Upper lobe of right lung (tissue), 1 donor: ENCODE measurements at regions not wholly inside any gene's neighbourhood (a gene's known extent, or its start where the extent isn't known, plus 50 kb on each side); places are given as distances from the start of the nearest gene placed in this dataset.
A peak's percentile ranks its signal among the peaks of the same experiment; 100 is the strongest.

ENCODE experiments used
- ATAC-seq: fragments of 200-7000 bp; cut with Tn5 transposase; one replicate; pipeline ENCODE4 v1.9.1; 2020; ENCODE audit warnings: mild to moderate bottlenecking, moderate library complexity
- DNase-seq: peaks from one replicate; pipeline ENCODE4 v3.0.0-alpha.2; 2020
- H3K27ac ChIP-seq: fragments of 200-600 bp; one replicate; pipeline ENCODE4 v1.8.0; 2022
- H3K27me3 ChIP-seq: fragments of 200-600 bp; one replicate; pipeline ENCODE4 v1.8.0; 2022; ENCODE audit warnings: mild to moderate bottlenecking
- H3K36me3 ChIP-seq: fragments of 200-600 bp; one replicate; pipeline ENCODE4 v1.8.0; 2022
- H3K4me1 ChIP-seq: fragments of 200-600 bp; one replicate; pipeline ENCODE4 v1.8.0; 2022
- H3K4me3 ChIP-seq: fragments of 200-600 bp; one replicate; pipeline ENCODE4 v1.8.0; 2022; ENCODE audit warnings: mild to moderate bottlenecking
- H3K9me3 ChIP-seq: fragments of 200-600 bp; one replicate; pipeline ENCODE4 v1.8.0; 2022
- CTCF ChIP-seq: fragments of 200-600 bp; IDR thresholded peaks from one replicate; pipeline ENCODE4 v1.8.0; 2022; ENCODE audit warnings: antibody characterized with exemption
- intact Hi-C: fragments of 100-400 bp; cut with DNase I; formaldehyde crosslinking; loops from one replicate; pipeline ENCODE4 v1.11.0; 2022
- donor health status: DM: no; HTN: yes; CAD: no; lungs with severe emphysema.

- no peaks in the 10 kb centered on the region for H3K4me1 ChIP-seq
- ATAC-seq (peak; percentile 69), DNase-seq (no peak)
- H3K9me3 ChIP-seq = no peaks in the 10 kb centered on the region
- no peak overlapping the region for H3K4me3 ChIP-seq
- no peaks in the 10 kb centered on the region for H3K27me3 ChIP-seq
- H3K36me3 ChIP-seq = no peaks in the 10 kb centered on the region
- intact Hi-C loops = no loop called here
- no peak for TF ChIP-seq CTCF
- no peak overlapping the region for H3K27ac ChIP-seq
Observed at GRCh38 chr15:70411143-70411863, 313.6 kb upstream of the TLE3 start.

- Histone ChIP-seq H3K9me3 (no peaks in the 10 kb centered on the region), H3K36me3 (no peaks in the 10 kb centered on the region), H3K27ac (no peak overlapping the region), H3K27me3 (no peaks in the 10 kb centered on the region), H3K4me1 (no peaks in the 10 kb centered on the region), H3K4me3 (no peak overlapping the region)
- DNase-seq (no peak), ATAC-seq (no peak)
- no peak for TF ChIP-seq CTCF
- intact Hi-C loops = no loop called here
Observed at GRCh38 chr15:70410371-70410985, 312.8 kb upstream of the TLE3 start.

- H3K4me1 ChIP-seq = no peaks in the 10 kb centered on the region
- no peaks in the 10 kb centered on the region for H3K27me3 ChIP-seq
- no peaks in the 10 kb centered on the region for H3K9me3 ChIP-seq
- no peaks in the 10 kb centered on the region for H3K36me3 ChIP-seq
- ATAC-seq (no peak), DNase-seq (no peak)
- no peak for TF ChIP-seq CTCF
- no peak overlapping the region for H3K4me3 ChIP-seq
- intact Hi-C loops = no loop called here
- no peak overlapping the region for H3K27ac ChIP-seq
Observed at GRCh38 chr15:70409388-70409787, 311.7 kb upstream of the TLE3 start.

GRCh38 chr15:70407955-70408354 lies 310.2 kb upstream of the TLE3 start:
- ATAC-seq = no peak
- H3K27ac ChIP-seq = no peak overlapping the region
- DNase-seq = no peak
- no peaks in the 10 kb centered on the region for H3K36me3 ChIP-seq
- no peak for TF ChIP-seq CTCF
- no peak overlapping the region for H3K4me3 ChIP-seq
- H3K4me1 ChIP-seq = no peaks in the 10 kb centered on the region
- intact Hi-C loops = no loop called here
- H3K27me3 ChIP-seq = no peaks in the 10 kb centered on the region
- H3K9me3 ChIP-seq = no peaks in the 10 kb centered on the region

- intact Hi-C loops = no loop called here
- ATAC-seq (no peak), DNase-seq (no peak)
- Histone ChIP-seq H3K36me3 (no peaks in the 10 kb centered on the region), H3K4me1 (no peaks in the 10 kb centered on the region), H3K27ac (no peak overlapping the region), H3K27me3 (no peaks in the 10 kb centered on the region), H3K4me3 (no peak overlapping the region), H3K9me3 (no peaks in the 10 kb centered on the region)
- no peak for TF ChIP-seq CTCF
Observed at GRCh38 chr15:70407336-70407670, 309.6 kb upstream of the TLE3 start.
